WERI-Rb-1 (cell line): ENCODE measurements at regions not wholly inside any gene's neighbourhood (a gene's known extent, or its start where the extent isn't known, plus 50 kb on each side); places are given as distances from the start of the nearest gene placed in this dataset.
A peak's percentile ranks its signal among the peaks of the same experiment; 100 is the strongest.

ENCODE experiments used
- DNase-seq: peaks from one replicate; pipeline ENCODE4 v3.0.0-alpha.2; 2020
- H3K27ac ChIP-seq: fragments of 250-450 bp; sonication (Bioruptor Pico); 2 replicates; pipeline ENCODE4 v1.5.1; 2020; ENCODE audit warnings: mild to moderate bottlenecking, moderate library complexity
- H3K27me3 ChIP-seq: fragments of 250-450 bp; sonication (Bioruptor Pico); 2 replicates; pipeline ENCODE4 v1.5.1; 2021; ENCODE audit warnings: mild to moderate bottlenecking, low read depth, moderate library complexity; ENCODE audit not compliant: insufficient read depth, severe bottlenecking
- H3K36me3 ChIP-seq: fragments of 250-450 bp; sonication (Bioruptor Pico); 2 replicates; pipeline ENCODE4 v1.5.1; 2020; ENCODE audit warnings: mild to moderate bottlenecking, moderate library complexity
- H3K4me3 ChIP-seq: 2 replicates; pipeline ENCODE4 v1.5.1; 2011; ENCODE audit warnings: low read depth, mild to moderate bottlenecking, control low read depth, low read length
- H3K9me3 ChIP-seq: fragments of 250-450 bp; sonication (Bioruptor Pico); 2 replicates; pipeline ENCODE4 v1.5.1; 2021; ENCODE audit warnings: mild to moderate bottlenecking, moderate library complexity; ENCODE audit not compliant: severe bottlenecking
- TF ChIP-seq, protein P1 (sequence below): IDR thresholded peaks from 2 replicates; pipeline ENCODE4 v1.5.1; 2011; ENCODE audit warnings: low read depth, mild to moderate bottlenecking, control low read depth, inconsistent platforms, low read length

DNA sequence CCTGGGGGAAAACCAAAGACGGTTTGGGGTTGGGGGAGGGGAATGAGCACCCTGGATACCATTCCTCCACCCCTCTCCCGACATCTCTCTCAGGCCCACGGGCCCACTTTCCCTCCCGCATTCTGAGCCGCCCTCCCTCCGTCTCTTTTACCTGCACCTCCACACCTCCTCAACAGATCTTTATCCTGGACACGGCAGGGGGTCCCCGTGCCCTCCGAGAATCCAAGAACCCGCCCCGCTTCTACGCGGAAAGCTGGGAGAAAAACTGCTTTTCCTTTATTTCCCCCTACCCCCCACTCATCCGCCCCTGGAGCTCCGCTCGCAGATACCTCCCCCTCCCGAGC is 108.8 kb downstream of the NAV1 start:
- no peaks in the 10 kb centered on the region for H3K27me3 ChIP-seq
- peaks cover under 1% of the 10 kb centered on the region for H3K9me3 ChIP-seq
- TF ChIP-seq, protein P1, sequence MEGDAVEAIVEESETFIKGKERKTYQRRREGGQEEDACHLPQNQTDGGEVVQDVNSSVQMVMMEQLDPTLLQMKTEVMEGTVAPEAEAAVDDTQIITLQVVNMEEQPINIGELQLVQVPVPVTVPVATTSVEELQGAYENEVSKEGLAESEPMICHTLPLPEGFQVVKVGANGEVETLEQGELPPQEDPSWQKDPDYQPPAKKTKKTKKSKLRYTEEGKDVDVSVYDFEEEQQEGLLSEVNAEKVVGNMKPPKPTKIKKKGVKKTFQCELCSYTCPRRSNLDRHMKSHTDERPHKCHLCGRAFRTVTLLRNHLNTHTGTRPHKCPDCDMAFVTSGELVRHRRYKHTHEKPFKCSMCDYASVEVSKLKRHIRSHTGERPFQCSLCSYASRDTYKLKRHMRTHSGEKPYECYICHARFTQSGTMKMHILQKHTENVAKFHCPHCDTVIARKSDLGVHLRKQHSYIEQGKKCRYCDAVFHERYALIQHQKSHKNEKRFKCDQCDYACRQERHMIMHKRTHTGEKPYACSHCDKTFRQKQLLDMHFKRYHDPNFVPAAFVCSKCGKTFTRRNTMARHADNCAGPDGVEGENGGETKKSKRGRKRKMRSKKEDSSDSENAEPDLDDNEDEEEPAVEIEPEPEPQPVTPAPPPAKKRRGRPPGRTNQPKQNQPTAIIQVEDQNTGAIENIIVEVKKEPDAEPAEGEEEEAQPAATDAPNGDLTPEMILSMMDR: no peak
- peak overlapping the region; percentile 70 for H3K27ac ChIP-seq
- DNase-seq: no peak
- H3K4me3 ChIP-seq: peak overlapping the region; percentile 77
- H3K36me3 ChIP-seq: peaks cover 6% of the 10 kb centered on the region

DNA sequence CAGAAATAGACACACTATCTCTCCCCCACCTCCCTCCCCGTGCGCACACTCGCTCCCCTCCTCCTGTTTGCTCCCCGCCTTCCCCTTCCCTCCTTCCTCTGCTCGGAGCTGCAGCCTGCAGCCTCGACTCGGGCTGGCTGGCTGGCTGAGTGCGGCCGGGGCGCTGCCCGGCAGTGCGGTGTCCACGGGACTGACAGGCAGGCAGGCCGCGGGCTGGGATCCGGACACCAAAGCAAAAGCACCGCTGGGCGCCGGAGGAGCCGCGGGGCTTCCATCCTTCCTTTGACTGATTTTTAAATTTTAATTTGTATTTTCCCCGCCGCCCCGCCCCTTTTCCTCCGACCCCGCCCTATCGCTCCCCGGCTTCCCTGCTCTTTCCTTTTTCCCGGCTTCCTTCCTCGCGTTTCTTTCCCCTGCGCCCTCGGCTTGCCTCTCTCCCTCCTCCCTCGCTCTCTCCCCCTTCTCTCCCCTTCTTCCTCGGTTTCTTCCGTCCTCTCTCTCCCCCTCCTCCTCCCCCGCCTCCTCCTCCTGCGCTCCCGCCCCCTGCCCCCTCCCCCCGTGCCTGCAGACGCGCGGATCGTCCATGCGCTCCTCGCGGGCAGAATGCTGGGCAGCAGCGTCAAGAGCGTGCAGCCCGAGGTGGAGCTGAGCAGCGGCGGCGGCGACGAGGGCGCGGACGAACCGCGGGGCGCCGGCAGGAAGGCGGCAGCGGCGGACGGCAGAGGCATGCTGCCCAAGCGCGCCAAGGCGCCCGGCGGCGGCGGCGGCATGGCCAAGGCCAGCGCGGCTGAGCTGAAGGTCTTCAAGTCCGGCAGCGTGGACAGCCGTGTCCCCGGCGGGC is 109.4 kb downstream of the NAV1 start:
- TF ChIP-seq, protein P1: 0 out of 2 replicates have a peak, but pooled peaks have one; percentile 24
- no peaks in the 10 kb centered on the region for H3K9me3 ChIP-seq
- peak overlapping the region; percentile 77 for H3K4me3 ChIP-seq
- H3K36me3 ChIP-seq: peaks cover 11% of the 10 kb centered on the region
- peak; percentile 92 for DNase-seq
- H3K27ac ChIP-seq: peak overlapping the region; percentile 70
- no peaks in the 10 kb centered on the region for H3K27me3 ChIP-seq

DNA sequence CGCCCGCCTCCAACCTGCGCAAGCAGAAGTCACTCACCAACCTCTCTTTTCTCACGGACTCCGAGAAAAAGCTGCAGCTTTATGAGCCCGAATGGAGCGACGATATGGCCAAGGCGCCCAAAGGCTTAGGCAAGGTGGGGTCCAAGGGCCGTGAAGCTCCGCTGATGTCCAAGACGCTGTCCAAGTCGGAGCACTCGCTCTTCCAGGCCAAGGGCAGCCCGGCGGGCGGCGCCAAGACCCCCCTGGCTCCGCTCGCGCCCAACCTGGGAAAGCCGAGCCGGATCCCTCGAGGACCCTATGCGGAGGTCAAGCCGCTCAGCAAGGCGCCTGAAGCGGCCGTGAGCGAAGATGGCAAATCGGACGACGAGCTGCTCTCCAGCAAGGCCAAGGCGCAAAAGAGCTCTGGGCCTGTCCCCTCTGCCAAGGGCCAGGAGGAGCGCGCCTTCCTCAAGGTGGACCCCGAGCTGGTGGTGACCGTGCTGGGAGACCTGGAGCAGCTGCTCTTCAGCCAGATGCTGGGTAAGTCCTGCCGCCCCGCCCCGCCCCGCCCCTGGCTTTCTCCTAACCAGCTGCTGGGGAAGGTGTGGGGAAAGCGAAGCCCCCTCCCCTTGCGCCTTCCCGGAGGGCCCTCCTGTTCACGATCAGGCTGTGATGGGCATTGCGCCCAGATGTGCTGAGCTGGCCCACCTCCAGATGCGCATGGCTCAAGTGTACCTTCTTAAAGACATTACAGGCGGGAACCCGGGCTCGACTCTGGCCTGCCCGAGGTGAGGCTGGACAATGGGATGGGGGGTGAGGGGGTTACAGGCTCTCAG is 110.2 kb downstream of the NAV1 start:
- peak overlapping the region; percentile 77 for H3K4me3 ChIP-seq
- DNase-seq: peak; percentile 67
- H3K36me3 ChIP-seq: peaks cover 16% of the 10 kb centered on the region
- TF ChIP-seq, protein P1: no peak
- H3K9me3 ChIP-seq: no peaks in the 10 kb centered on the region
- no peaks in the 10 kb centered on the region for H3K27me3 ChIP-seq
- H3K27ac ChIP-seq: peak overlapping the region; percentile 70

DNA sequence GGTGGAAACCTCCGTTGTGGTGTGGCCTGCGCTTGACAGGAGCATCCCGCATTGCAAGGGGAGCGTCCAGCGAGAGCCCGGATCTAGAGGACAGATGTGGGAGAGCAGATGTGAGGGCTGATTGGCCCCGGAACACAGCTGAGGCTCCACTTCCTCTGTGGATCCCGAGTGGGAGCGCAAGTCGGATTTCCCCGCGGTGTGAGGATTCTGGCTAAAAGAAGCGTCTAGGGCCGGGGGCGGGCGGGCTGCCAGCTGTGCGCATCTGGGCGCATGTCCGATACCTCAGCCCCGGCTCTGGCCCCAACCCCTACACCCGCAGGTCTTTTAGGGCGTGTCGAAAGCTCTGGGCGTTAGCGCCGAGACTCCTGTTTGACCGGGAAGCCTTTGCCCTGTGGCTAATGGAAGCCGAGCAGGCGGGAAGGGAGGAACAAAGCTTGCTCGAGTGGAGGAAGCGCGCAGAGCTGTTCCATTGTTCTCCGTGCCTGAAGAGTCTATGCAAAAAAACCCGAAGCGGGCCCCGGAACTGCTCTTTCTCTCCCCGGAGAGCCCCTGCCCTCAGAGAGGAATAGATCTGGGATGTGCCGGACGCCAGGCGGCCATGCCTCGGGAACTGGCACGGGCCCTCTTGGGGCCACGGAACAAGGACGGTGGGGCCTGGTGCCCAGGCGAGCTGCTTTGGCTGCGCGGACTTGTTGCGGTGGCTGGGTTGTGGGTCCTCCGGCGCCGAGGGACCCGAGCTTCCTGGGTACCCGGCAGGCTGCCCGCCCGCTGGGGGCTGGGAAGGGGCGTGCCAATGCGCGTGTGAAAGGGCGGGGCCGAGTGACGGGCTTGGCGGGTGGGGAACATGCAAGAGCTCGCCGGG is 111.1 kb downstream of the NAV1 start:
- Histone ChIP-seq H3K27ac (peak overlapping the region; percentile 56), H3K27me3 (no peaks in the 10 kb centered on the region), H3K4me3 (peak overlapping the region; percentile 77), H3K9me3 (no peaks in the 10 kb centered on the region), H3K36me3 (peaks cover 16% of the 10 kb centered on the region)
- TF ChIP-seq, protein P1: peak; percentile 29; the same call in 1 of the 2 replicates
- DNase-seq: peak; percentile 98

DNA sequence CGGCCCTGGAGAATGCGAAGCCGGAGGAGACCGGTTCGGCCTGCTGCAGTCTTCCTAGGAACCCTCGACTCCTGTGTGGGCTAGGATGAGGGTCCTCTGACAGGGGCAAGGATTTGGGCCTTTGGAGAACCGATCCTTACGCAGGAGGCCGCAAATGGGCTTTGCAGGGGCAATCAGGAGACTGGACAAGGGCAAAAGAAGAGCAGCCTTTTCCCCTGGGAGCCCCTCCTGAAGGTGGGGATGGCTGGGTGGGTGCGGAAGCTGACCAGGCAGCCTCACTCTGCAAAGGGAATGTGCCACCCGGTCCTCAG is 111.7 kb downstream of the NAV1 start:
- Histone ChIP-seq H3K27me3 (no peaks in the 10 kb centered on the region), H3K4me3 (peak overlapping the region; percentile 77), H3K9me3 (no peaks in the 10 kb centered on the region), H3K27ac (peak overlapping the region; percentile 56), H3K36me3 (peaks cover 16% of the 10 kb centered on the region)
- TF ChIP-seq, protein P1: no peak
- DNase-seq: no peak
